ENCODE measurements at regions not wholly inside any gene's neighbourhood (a gene's known extent, or its start where the extent isn't known, plus 50 kb on each side); places are given as distances from the start of the nearest gene placed in this dataset.

GRCh38 chr6:139436200-139436956, 61.9 kb upstream of the CITED2 start:
- TF ChIP-seq CTCF (IDR thresholded peaks at IDR 0.05) (no peak), POLR2A (IDR thresholded peaks at IDR 0.05) (no peak)
